ENCODE measurements at regions not wholly inside any gene's neighbourhood (a gene's known extent, or its start where the extent isn't known, plus 50 kb on each side); places are given as distances from the start of the nearest gene placed in this dataset.

GRCh38 chr4:62161446-62161845 lies 961.3 kb downstream of the ADGRL3 start:
- no peak for DNase-seq (ENCODE audit: low read depth in 1 of 2, low spot score in 1 of 2)
- in situ Hi-C loops (cut with HindIII; ENCODE audit: low pct_unique_long_range_greater_than_20kb, low sequenced_read_pairs): no loop called here
- TF ChIP-seq JUND (IDR thresholded peaks at IDR 0.05; ENCODE audit: low read depth): no peak

GRCh38 chr4:62159876-62160275 lies 959.8 kb downstream of the ADGRL3 start:
- in situ Hi-C loops (cut with HindIII; ENCODE audit: low pct_unique_long_range_greater_than_20kb, low sequenced_read_pairs): no loop called here
- TF ChIP-seq JUND (IDR thresholded peaks at IDR 0.05; ENCODE audit: low read depth): no peak
- no peak for DNase-seq (ENCODE audit: low read depth in 1 of 2, low spot score in 1 of 2)

GRCh38 chr4:62159306-62159705 lies 959.2 kb downstream of the ADGRL3 start:
- in situ Hi-C loops (cut with HindIII; ENCODE audit: low pct_unique_long_range_greater_than_20kb, low sequenced_read_pairs): no loop called here
- no peak for DNase-seq (ENCODE audit: low read depth in 1 of 2, low spot score in 1 of 2)
- no peak for TF ChIP-seq JUND (IDR thresholded peaks at IDR 0.05; ENCODE audit: low read depth)

- no peak for DNase-seq (ENCODE audit: low read depth in 1 of 2, low spot score in 1 of 2)
- TF ChIP-seq JUND (IDR thresholded peaks at IDR 0.05; ENCODE audit: low read depth): no peak
- in situ Hi-C loops (cut with HindIII; ENCODE audit: low pct_unique_long_range_greater_than_20kb, low sequenced_read_pairs): no loop called here
Observed at GRCh38 chr4:62156205-62156604, 956.1 kb downstream of the ADGRL3 start.

GRCh38 chr4:62145276-62145675 lies 945.1 kb downstream of the ADGRL3 start:
- in situ Hi-C loops (cut with HindIII; ENCODE audit: low pct_unique_long_range_greater_than_20kb, low sequenced_read_pairs): no loop called here
- DNase-seq (ENCODE audit: low read depth in 1 of 2, low spot score in 1 of 2): no peak
- TF ChIP-seq JUND (IDR thresholded peaks at IDR 0.05; ENCODE audit: low read depth): no peak

GRCh38 chr4:62144431-62144830 lies 944.3 kb downstream of the ADGRL3 start:
- in situ Hi-C loops (cut with HindIII; ENCODE audit: low pct_unique_long_range_greater_than_20kb, low sequenced_read_pairs): no loop called here

GRCh38 chr4:62135565-62136156 lies 935.5 kb downstream of the ADGRL3 start:
- in situ Hi-C loops (cut with HindIII; ENCODE audit: low pct_unique_long_range_greater_than_20kb, low sequenced_read_pairs): no loop called here
- DNase-seq (ENCODE audit: low read depth in 1 of 2, low spot score in 1 of 2): no peak
- TF ChIP-seq JUND (IDR thresholded peaks at IDR 0.05; ENCODE audit: low read depth): no peak

More at GRCh38 chr4:62144431-62144830, 944.3 kb downstream of the ADGRL3 start:
- DNase-seq (ENCODE audit: low read depth in 1 of 2, low spot score in 1 of 2): no peak
- no peak for TF ChIP-seq JUND (IDR thresholded peaks at IDR 0.05; ENCODE audit: low read depth)

- in situ Hi-C loops (cut with HindIII; ENCODE audit: low pct_unique_long_range_greater_than_20kb, low sequenced_read_pairs): no loop called here
- DNase-seq (ENCODE audit: low read depth in 1 of 2, low spot score in 1 of 2): no peak
- no peak for TF ChIP-seq JUND (IDR thresholded peaks at IDR 0.05; ENCODE audit: low read depth)
Observed at GRCh38 chr4:62133977-62134376, 933.9 kb downstream of the ADGRL3 start.

GRCh38 chr4:62133101-62133897 lies 933.2 kb downstream of the ADGRL3 start:
- no peak for DNase-seq (ENCODE audit: low read depth in 1 of 2, low spot score in 1 of 2)
- TF ChIP-seq JUND (IDR thresholded peaks at IDR 0.05; ENCODE audit: low read depth): no peak
- in situ Hi-C loops (cut with HindIII; ENCODE audit: low pct_unique_long_range_greater_than_20kb, low sequenced_read_pairs): no loop called here

GRCh38 chr4:62131049-62131448 lies 930.9 kb downstream of the ADGRL3 start:
- DNase-seq (ENCODE audit: low read depth in 1 of 2, low spot score in 1 of 2): no peak
- TF ChIP-seq JUND (IDR thresholded peaks at IDR 0.05; ENCODE audit: low read depth): no peak
- in situ Hi-C loops (cut with HindIII; ENCODE audit: low pct_unique_long_range_greater_than_20kb, low sequenced_read_pairs): no loop called here

GRCh38 chr4:62130637-62131036 lies 930.5 kb downstream of the ADGRL3 start:
- TF ChIP-seq JUND (IDR thresholded peaks at IDR 0.05; ENCODE audit: low read depth): no peak
- no peak for DNase-seq (ENCODE audit: low read depth in 1 of 2, low spot score in 1 of 2)
- in situ Hi-C loops (cut with HindIII; ENCODE audit: low pct_unique_long_range_greater_than_20kb, low sequenced_read_pairs): no loop called here

GRCh38 chr4:62130230-62130629 lies 930.1 kb downstream of the ADGRL3 start:
- TF ChIP-seq JUND (IDR thresholded peaks at IDR 0.05; ENCODE audit: low read depth): no peak
- in situ Hi-C loops (cut with HindIII; ENCODE audit: low pct_unique_long_range_greater_than_20kb, low sequenced_read_pairs): no loop called here
- DNase-seq (ENCODE audit: low read depth in 1 of 2, low spot score in 1 of 2): no peak

Measured in T47D (cell line).